AG08396 (cell line): ENCODE measurements at regions not wholly inside any gene's neighbourhood (a gene's known extent, or its start where the extent isn't known, plus 50 kb on each side); places are given as distances from the start of the nearest gene placed in this dataset.
"Not testable (repeated sequence)": the region's sequence is repeated elsewhere in the genome, so short reads cannot be mapped to it uniquely, and the experiment has no call there.

Experiments
- DNase-seq: peaks from one replicate; pipeline ENCODE4 v3.0.0; 2012; ENCODE audit warnings: low spot score, mixed read lengths

DNA sequence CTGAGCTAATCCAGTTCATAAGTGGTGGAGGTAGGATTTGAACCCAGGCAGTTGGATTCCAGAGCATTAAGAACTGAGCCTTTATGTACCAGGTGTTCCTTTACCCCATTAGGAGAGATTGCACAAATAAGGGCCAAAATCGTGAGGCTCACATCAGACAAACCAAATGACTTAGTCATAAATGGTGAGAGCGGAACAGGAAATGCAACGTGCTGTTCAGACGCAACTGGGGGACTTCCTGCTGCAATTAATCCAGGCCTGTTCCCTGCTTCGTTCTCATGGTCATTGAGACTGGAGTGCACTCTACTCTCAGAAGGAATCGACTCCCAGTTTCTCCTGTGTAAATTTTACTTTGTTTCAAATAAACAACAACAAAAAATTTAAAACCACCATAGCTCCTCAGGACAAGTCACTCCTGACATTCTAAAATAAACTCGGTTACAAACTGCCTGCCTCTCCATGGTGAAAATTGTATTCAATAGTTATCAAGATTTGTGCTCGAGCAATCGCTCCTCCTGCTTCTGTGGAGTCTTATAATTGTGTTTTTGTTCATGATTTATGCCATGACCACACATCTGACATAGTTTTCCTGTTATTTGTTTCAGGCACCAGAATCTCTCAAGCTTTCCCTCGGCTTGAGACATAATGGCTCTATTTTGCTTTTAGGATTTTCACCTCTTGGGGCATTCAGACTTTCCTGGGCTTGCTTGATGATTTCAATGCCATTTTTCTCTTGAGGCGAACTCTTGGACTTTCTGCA lies 115.3 kb upstream of the BMPER start:
- no peak for DNase-seq

GRCh38 chr7:33790746-33791145 lies 114.6 kb upstream of the BMPER start:
- no peak for DNase-seq

DNA sequence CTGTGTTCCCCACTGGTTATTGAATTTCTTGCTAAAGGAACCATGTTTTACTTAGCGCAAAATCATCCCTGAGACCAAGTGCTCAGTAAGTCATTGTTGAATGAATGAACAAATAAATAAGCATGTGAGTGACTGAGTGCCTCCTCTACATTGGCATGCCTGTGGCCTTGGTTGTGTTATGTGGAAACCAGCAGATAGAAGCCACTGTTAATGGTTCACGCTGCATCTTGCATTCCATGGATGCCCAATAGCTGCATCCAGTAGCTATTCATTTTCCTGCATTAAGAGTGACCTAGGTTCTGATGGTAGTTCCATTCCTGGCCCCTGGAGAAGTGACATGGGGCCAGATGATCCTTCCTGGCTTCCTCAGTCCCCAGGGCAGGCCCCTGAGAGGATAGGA lies 113.3 kb upstream of the BMPER start:
- no peak for DNase-seq

GRCh38 chr7:33792547-33793105 lies 112.7 kb upstream of the BMPER start:
- DNase-seq: no peak

DNA sequence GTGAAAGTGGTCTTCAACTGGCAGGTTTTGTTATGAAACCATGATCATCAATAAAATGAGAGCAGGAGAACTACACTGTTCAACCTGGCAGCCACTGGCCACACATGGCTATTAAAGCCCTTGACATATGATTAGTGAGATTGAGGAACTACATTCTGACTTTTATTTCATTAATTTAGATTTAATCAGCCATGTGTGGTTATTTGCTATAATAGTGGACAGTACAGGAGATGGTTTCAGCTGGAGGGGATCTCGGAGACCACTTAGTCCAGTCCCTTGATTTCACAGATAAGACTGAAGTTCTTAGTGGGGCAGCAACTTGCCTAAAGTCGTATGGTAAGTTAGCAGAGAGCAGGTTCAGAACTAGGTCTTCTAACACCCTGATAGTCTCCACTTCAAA lies 111.7 kb upstream of the BMPER start:
- no peak for DNase-seq

GRCh38 chr7:33794419-33794818 lies 110.9 kb upstream of the BMPER start:
- DNase-seq: no peak

DNA sequence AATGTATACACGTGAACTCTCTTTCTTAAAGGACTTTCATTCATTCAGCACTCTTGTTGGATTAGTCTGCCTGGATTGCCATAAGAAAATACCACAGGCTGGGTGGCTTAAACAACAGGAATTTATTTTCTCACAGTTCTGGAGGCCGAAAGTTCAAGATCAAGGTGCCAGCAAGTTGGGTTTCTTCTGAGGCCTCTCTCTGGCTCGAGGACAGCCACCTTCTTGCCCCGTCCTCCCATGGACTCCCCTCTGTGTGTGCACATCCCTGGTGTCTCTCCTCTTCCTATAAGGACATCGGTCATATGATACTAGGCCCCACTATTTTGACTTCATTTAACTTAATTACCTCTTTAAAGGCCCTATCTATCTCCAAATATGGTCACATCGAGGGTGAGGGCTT lies 110.4 kb upstream of the BMPER start:
- no peak for DNase-seq

DNA sequence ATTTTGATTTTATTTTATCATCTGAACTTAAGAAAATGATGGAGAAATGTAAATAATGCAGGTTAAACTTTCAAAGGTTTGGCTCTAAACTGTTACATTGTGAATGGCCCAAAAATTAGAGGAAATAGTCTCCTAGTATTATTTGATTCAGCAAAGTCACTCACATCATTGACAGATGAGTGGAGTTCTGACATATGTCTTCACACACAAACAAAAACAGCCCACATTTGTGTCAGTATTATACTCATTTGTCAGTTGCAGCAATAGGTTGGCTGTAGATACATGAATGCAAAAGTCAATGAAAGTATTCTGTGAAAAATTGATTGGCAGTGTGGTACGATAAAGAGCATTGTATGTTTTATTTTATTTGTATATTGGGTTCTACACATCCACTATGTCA lies 108.8 kb upstream of the BMPER start:
- no peak for DNase-seq

DNA sequence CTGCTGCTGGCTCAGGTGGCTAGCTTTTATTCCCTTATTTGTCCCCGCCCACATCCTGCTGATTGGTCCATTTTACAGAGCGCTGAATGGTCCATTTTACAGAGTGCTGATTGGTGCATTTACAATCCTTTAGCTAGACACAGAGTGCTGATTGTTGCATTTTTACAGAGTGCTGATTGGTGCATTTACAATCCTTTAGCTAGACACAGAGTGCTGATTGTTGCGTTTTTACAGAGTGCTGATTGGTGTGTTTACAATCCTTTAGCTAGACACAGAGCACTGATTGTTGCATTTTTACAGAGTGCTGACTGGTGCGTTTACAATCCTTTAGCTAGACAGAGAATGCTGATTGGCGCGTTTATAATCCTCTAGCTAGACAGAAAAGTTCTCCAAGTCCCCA lies 107.8 kb upstream of the BMPER start:
- not testable (repeated sequence) for DNase-seq

GRCh38 chr7:33798686-33799325 lies 106.5 kb upstream of the BMPER start:
- no peak for DNase-seq

DNA sequence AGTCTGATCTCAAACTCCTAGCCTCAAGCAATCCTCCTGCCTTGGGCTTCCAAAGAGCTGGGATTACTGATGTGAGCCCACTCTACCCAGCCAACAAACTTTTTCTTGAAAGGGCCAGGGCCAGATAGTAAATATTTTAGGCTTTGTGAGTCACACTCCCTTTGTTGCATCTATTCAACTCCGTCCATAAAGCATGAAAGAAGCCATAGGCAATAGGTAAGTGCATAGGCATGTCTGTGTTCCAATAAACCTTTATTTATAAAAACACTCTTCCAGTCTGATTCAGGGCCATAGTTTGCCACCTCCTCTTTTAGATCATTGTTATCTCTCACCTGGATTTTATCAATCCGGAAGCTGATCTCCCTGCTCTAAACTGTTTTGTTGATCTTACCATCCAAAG lies 105.6 kb upstream of the BMPER start:
- no peak for DNase-seq

GRCh38 chr7:33802600-33802999 lies 102.7 kb upstream of the BMPER start:
- no peak for DNase-seq

GRCh38 chr7:33804140-33804660 lies 101.1 kb upstream of the BMPER start:
- no peak for DNase-seq

DNA sequence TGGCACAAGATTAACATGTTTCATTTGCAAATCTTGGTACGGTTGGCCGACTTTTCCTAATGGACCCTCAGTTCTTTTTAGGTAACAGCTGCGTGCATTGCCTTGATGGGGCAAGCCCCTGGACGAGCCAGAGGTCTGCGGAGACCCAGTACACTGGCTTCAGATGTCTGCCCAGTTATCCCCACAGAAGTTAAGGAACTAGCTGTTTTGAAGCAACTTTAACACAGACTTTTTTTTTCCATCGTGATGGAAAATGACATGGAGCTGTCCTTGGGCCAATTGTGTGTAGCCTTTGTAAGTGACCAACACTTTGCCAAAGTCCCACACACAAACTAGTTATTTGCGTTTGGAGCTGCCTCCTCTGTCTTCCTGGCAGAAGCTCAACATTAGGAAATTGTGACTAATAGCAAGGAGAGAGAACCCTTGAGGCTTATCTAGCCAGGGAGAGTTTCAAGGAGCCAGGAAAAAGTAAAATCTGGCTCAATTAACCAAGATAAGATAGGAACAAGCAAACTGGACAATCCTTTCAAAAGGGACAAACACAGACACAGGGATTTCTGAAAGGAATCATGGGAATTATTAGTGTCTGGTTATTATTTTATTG lies 99.6 kb upstream of the BMPER start:
- peak; percentile 26 for DNase-seq

DNA sequence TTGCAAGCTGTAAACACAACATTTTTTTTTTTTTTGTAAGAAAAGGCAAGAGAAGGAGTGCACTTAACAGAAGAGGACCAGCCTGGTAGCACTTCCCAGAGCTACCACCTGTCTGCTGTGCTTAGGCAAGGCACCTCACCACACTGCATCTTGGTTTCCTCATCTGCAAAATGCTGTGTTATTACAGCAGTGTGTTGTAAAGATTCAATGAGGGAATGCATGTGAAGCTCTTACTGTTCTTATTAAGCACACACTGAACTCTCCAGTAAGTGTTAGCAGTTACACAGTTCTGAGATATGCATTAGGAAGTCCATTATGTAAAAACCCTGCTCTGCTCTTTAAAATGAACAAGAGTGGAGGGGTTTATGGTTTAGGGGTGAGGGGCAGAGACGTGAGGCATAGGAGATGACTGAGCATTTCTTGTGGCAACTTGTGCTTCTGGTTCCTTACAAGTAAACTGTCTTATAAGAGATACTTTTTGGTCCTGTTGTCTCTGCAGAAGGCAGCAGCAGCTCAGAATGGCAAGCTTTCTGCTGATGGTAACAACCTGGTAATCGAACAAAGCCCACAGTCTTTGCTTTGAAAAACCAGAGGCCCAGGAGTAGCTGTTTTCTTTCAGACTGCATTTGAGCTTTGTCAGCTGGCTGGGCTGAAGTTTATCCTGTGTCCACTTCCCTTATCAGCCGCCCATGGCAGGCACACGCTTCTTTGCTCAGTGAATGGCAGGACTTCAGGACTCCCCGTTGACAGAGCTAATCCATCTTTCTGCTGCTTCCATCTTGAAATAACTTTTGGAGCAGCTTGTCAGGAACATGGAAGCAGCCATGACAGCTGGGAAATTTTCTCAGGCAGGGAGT lies 98.8 kb upstream of the BMPER start:
- DNase-seq: no peak

GRCh38 chr7:33807155-33807530 lies 98.2 kb upstream of the BMPER start:
- DNase-seq: no peak

DNA sequence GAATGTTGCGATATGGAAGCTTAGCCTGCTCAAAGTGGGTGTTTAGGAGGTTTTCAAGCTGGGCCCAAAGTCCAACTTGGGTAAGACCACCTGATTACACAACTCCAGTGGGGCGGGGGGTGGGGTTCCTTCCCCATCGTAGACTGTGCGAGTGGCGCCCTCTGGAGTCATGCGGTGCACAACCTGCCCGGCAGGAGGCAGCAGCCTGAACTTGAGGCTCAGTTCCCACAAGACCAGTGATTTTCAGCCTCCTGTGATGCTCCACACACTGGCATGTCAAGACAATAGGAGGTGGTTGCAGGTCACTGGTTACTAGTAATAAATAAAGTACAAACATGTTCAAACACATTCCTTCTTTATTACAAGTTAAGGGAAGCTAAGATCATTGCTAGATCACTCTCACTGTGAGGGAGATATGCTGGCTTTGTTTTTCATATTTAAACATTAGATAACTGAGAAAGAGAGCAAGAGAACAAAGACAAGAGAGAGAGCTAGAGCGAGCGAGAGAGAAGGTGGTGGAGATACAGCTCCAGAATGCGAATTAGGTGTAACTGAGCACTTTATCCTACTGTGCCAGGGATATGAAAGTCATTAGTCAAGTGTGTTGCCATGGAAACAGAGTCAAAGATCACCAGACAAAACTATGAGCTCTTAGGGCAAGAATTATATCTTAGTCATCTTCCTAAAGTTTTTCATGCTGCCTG lies 97.4 kb upstream of the BMPER start:
- DNase-seq: peak; percentile 32

DNA sequence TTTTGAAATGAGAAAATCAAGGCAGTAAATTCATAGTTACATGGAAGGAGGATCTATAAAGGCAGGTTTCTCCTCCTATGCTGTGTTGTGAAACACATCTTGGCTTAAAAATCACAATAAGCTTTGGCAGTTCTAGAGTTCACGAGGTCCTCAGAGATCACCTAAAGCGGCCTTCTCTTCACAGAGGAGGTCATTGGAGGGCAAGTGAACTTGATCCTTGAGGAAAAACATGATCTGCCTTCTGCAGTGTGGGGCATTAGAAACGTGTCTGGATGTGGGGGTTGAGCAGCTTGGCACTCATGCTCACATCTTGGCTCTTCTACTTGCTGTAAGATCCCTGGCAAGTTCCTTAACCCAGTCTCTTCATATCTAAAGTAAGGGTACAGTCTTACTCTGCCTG lies 96.1 kb upstream of the BMPER start:
- DNase-seq: no peak

GRCh38 chr7:33810356-33810755 lies 95.0 kb upstream of the BMPER start:
- DNase-seq: no peak

- DNase-seq: no peak
Measured at GRCh38 chr7:33813331-33813730, 92.0 kb upstream of the BMPER start.

- DNase-seq: no peak
Measured at GRCh38 chr7:33814400-33814799, 90.9 kb upstream of the BMPER start.
